Brain microvascular endothelial cell (primary cell): ENCODE measurements at regions not wholly inside any gene's neighbourhood (a gene's known extent, or its start where the extent isn't known, plus 50 kb on each side); places are given as distances from the start of the nearest gene placed in this dataset.
A peak's percentile ranks its signal among the peaks of the same experiment; 100 is the strongest.
"Not testable (repeated sequence)": the region's sequence is repeated elsewhere in the genome, so short reads cannot be mapped to it uniquely, and the experiment has no call there.

Experiments
- DNase-seq: peaks from one replicate; pipeline ENCODE4 v3.0.0-alpha.2; 2020
- H3K27ac ChIP-seq: fragments of 250-450 bp; sonication (Bioruptor Pico); 2 replicates; pipeline ENCODE4 v1.5.1; 2020; ENCODE audit warnings: mild to moderate bottlenecking, moderate library complexity
- H3K27me3 ChIP-seq: fragments of 250-450 bp; sonication (Bioruptor Pico); replicated peaks from 2 replicates; pipeline ENCODE4 v1.5.1; 2020; ENCODE audit warnings: mild to moderate bottlenecking
- H3K36me3 ChIP-seq: fragments of 250-450 bp; sonication (Bioruptor Pico); replicated peaks from 2 replicates; pipeline ENCODE4 v1.5.1; 2020; ENCODE audit warnings: mild to moderate bottlenecking
- H3K4me3 ChIP-seq: 2 replicates; pipeline ENCODE4 v1.5.1; 2011; ENCODE audit warnings: low read depth, mild to moderate bottlenecking, control low read depth, low read length, moderate library complexity
- CTCF ChIP-seq: IDR thresholded peaks from 2 replicates; pipeline ENCODE4 v1.5.1; 2011; ENCODE audit warnings: low read depth, mild to moderate bottlenecking, moderate library complexity, low read length, control low read depth, inconsistent platforms; ENCODE audit errors: missing control alignments
- in situ Hi-C: cut with HindIII; loops from 2 replicates; pipeline ENCODE4 v1.10.0; 2017; ENCODE audit warnings: low sequenced_read_pairs, low pct_ligation_motif_present

GRCh38 chr6:142016666-142017065, 116.1 kb upstream of the GJE1 start:
- H3K36me3 ChIP-seq, in situ Hi-C loops, DNase-seq, H3K27ac ChIP-seq, H3K27me3 ChIP-seq, H3K4me3 ChIP-seq: not testable (repeated sequence)

GRCh38 chr6:142015463-142015862, 117.3 kb upstream of the GJE1 start:
- H3K27ac ChIP-seq, DNase-seq, H3K36me3 ChIP-seq, H3K4me3 ChIP-seq, H3K27me3 ChIP-seq, in situ Hi-C loops: not testable (repeated sequence)

GRCh38 chr6:142015011-142015410, 117.7 kb upstream of the GJE1 start:
- no peak for TF ChIP-seq CTCF
- Histone ChIP-seq H3K36me3 (no peaks in the 10 kb centered on the region), H3K27ac (peak overlapping the region; percentile 86), H3K4me3 (no peak overlapping the region), H3K27me3 (no peaks in the 10 kb centered on the region)
- in situ Hi-C loops = no loop called here
- DNase-seq = no peak

- Histone ChIP-seq H3K27me3 (no peaks in the 10 kb centered on the region), H3K27ac (peak overlapping the region; percentile 86), H3K36me3 (no peaks in the 10 kb centered on the region), H3K4me3 (no peak overlapping the region)
- in situ Hi-C loops = no loop called here
- no peak for TF ChIP-seq CTCF
- peak; percentile 82 for DNase-seq
Measured at GRCh38 chr6:142014515-142014914, 118.2 kb upstream of the GJE1 start.

GRCh38 chr6:142013875-142014495, 118.7 kb upstream of the GJE1 start:
- H3K36me3 ChIP-seq = no peaks in the 10 kb centered on the region
- H3K27me3 ChIP-seq = no peaks in the 10 kb centered on the region
- H3K4me3 ChIP-seq = no peak overlapping the region
- TF ChIP-seq CTCF = no peak
- DNase-seq = peak; percentile 4
- in situ Hi-C loops = no loop called here
- peak overlapping the region; percentile 86 for H3K27ac ChIP-seq

- no peaks in the 10 kb centered on the region for H3K27me3 ChIP-seq
- no peak overlapping the region for H3K4me3 ChIP-seq
- in situ Hi-C loops = no loop called here
- H3K27ac ChIP-seq = peak overlapping the region; percentile 54
- no peaks in the 10 kb centered on the region for H3K36me3 ChIP-seq
- peak; percentile 59 for DNase-seq
- no peak for TF ChIP-seq CTCF
Measured at GRCh38 chr6:142013287-142013686, 119.4 kb upstream of the GJE1 start.

- Histone ChIP-seq H3K4me3 (no peak overlapping the region), H3K27ac (peak overlapping the region; percentile 54), H3K27me3 (no peaks in the 10 kb centered on the region), H3K36me3 (no peaks in the 10 kb centered on the region)
- in situ Hi-C loops = no loop called here
- no peak for DNase-seq
- no peak for TF ChIP-seq CTCF
Measured at GRCh38 chr6:142011775-142012174, 121.0 kb upstream of the GJE1 start.
